GM19025 (cell line): ENCODE measurements at regions not wholly inside any gene's neighbourhood (a gene's known extent, or its start where the extent isn't known, plus 50 kb on each side); places are given as distances from the start of the nearest gene placed in this dataset.
"Not testable (repeated sequence)": the region's sequence is repeated elsewhere in the genome, so short reads cannot be mapped to it uniquely, and the experiment has no call there.

Source experiments
- ATAC-seq: cut with Tn5 transposase; IDR thresholded peaks from one replicate; pipeline ENCODE4 v1.9.1; 2021; ENCODE audit warnings: mild to moderate bottlenecking, low read depth, moderate library complexity; ENCODE audit not compliant: unreplicated experiment

GRCh38 chr6:168866534-168866933 is 387.1 kb downstream of the THBS2 start:
- no peak for ATAC-seq

GRCh38 chr6:168865522-168865921 is 388.1 kb downstream of the THBS2 start:
- ATAC-seq: no peak

- ATAC-seq: no peak
Observed at GRCh38 chr6:168864541-168865460, 388.8 kb downstream of the THBS2 start.

- no peak for ATAC-seq
Observed at GRCh38 chr6:168863467-168863866, 390.2 kb downstream of the THBS2 start.

- no peak for ATAC-seq
Observed at GRCh38 chr6:168862346-168862980, 391.2 kb downstream of the THBS2 start.

GRCh38 chr6:168860987-168861386 is 392.7 kb downstream of the THBS2 start:
- ATAC-seq: no peak

GRCh38 chr6:168860341-168860740 is 393.3 kb downstream of the THBS2 start:
- ATAC-seq: no peak

- no peak for ATAC-seq
Observed at GRCh38 chr6:168858926-168859325, 394.7 kb downstream of the THBS2 start.

GRCh38 chr6:168856914-168857313 is 396.7 kb downstream of the THBS2 start:
- ATAC-seq: no peak

- no peak for ATAC-seq
Observed at GRCh38 chr6:168852376-168852884, 401.2 kb downstream of the THBS2 start.

- ATAC-seq: no peak
Observed at GRCh38 chr6:168851460-168852375, 401.9 kb downstream of the THBS2 start.

- not testable (repeated sequence) for ATAC-seq
Observed at GRCh38 chr6:168850027-168850736, 403.5 kb downstream of the THBS2 start.

GRCh38 chr6:168849459-168849858 is 404.2 kb downstream of the THBS2 start:
- no peak for ATAC-seq

- ATAC-seq: no peak
Observed at GRCh38 chr6:168848797-168849196, 404.8 kb downstream of the THBS2 start.

GRCh38 chr6:168844821-168845609 is 404.0 kb downstream of the SMOC2 start:
- no peak for ATAC-seq

- ATAC-seq: not testable (repeated sequence)
Observed at GRCh38 chr6:168842632-168843212, 401.7 kb downstream of the SMOC2 start.

- no peak for ATAC-seq
Observed at GRCh38 chr6:168841609-168842278, 400.8 kb downstream of the SMOC2 start.

- ATAC-seq: not testable (repeated sequence)
Observed at GRCh38 chr6:168840932-168841331, 399.9 kb downstream of the SMOC2 start.
